Globus pallidus (tissue), 1 donor: ENCODE measurements at regions not wholly inside any gene's neighbourhood (a gene's known extent, or its start where the extent isn't known, plus 50 kb on each side); places are given as distances from the start of the nearest gene placed in this dataset.
"Not testable (repeated sequence)": the region's sequence is repeated elsewhere in the genome, so short reads cannot be mapped to it uniquely, and the experiment has no call there.

Source experiments
- DNase-seq: peaks from one replicate; pipeline ENCODE4 v3.0.0-alpha.2; 2015; ENCODE audit warnings: low spot score

DNA sequence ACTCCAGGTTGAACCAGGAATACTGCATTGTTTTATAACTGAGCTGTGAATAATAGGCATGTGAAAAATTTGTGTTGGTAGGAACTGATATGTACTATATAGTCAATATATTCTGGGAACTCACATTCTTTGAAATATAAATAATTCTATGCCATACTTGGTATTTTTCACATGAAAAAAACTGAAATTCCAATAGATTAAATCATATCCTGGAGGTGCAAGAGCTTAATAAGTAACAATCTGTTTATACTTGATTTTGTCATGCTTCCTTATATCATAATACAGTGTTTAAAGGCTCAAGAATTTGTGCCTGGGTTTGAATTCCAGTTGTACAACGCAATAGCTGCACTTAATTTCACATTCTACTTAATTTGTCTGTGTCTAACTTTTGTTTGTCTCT lies 387.0 kb downstream of the USP25 start:
- DNase-seq, result no peak

DNA sequence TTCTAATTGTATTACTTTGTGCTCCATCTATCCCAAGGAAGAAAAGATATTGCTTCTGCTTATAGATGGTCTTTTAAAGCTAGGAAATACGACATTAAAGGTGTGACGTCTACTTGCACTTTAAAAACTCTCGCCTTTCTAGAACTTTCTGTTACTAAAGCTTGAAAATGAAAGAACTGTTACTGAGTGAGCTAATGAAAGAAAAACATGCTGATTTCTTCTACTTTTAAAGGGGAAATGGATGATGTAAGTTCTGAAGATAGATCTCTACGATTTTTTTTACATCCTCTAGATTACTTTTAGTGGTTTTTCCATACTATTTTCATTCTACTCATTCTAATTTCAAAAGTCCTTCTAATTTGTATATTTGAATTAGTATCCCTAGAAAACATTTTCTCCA lies 387.5 kb downstream of the USP25 start:
- DNase-seq, result no peak

DNA sequence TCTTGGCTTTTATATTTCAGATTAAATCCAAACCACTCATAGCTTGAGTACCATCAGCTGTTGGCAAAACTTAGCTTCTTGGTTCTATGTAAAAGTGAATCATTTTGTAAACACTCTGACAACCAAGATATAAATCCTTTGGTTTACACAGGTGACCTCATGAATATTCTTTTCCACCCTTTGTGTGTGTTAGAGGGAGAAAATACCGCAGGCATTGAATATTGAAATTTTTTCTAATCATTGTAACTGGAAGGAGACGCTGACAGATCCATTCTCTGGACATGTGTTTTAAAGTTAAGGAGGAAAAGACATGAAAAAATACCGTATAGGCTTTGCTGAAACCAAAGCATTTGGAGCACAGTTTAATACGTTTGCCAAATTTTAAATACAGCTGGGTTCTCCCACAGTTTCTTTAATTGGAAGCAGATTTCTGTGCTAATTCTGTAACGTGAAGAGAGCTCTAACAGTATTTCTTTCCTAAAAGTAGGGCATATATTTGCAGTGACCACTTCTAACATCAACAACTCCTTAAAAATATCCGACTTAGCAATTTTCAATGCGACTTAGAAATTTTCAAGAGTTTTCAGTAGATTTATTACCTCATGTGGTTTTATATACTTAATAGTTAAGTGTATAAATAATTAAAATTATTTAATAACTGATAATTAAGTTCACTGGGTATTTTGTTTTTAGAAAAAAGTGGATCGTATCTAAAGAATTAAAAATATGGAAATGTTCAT lies 388.2 kb downstream of the USP25 start:
- no peak for DNase-seq

DNA sequence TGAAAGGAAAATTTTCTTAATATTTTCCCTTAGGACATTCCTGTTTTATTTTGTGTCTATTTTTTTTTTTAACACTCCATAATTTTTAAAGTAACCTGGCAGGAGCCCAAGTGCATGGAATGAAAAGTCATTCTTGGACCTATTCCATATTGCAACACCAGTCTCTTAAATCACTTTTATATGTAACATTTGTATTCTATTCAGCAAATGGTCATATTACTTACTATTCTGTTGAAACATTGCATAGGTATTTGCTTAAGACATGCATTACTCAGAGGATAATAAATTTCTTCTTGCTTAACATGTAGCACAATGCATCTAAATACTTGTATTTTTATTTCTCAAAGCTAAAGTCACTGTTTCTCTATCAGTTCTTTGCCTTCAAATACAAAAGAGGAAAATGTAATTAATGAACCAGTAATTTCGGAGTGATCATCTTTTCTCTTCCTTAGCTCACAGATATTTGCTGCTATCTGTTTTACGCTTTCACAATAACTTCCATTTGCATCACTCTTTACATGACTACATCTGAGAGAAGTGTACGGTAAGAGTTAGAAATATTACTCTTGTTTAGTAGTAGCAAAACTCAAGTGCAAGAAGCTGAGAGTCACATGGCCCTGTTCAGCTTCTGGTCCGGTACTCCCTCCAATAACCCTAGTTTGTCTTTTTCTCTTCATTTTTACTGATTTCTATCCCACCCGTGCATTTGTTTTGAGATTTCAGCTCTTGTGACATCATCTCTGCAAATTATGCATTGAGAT lies 394.8 kb downstream of the USP25 start:
- DNase-seq, result no peak

DNA sequence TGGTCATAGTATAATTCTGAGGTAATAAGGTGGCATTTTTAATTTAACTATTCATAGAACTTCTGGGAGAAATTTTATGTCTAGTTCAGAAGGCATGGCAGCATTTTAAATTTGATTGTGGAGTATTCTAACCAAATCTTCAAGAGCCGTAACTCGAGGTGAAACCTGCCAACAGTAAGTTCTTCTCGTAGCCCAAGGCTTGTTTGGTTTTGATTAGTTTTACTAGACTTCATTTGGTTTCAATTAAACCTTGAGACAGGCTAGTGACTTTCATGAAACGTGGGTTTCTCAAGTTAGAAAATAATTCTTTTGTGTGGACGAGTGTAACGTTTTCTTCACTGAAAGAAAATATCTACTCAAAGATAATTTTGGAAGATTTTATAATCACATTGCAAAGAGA lies 395.5 kb downstream of the USP25 start:
- no peak for DNase-seq

DNA sequence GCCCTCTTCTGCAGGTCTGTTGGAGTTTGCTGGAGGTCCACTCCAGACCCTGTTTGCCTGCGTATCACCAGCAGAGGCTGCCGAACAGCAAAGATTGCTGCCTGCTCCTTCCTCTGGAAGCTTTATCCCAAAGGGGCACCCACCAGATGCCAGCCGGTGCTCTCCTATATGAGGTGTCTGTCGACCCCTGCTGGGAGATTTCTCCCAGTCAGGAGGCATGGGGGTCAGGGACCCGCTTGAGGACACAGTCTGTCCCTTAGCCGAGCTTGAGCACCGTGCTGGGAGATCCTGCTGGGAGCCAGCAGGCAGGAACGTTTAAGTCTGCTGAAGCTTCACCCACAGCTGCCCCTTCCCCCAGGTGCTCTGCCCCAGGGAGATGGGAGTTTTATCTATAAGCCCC lies 402.7 kb downstream of the USP25 start:
- DNase-seq, result not testable (repeated sequence)

DNA sequence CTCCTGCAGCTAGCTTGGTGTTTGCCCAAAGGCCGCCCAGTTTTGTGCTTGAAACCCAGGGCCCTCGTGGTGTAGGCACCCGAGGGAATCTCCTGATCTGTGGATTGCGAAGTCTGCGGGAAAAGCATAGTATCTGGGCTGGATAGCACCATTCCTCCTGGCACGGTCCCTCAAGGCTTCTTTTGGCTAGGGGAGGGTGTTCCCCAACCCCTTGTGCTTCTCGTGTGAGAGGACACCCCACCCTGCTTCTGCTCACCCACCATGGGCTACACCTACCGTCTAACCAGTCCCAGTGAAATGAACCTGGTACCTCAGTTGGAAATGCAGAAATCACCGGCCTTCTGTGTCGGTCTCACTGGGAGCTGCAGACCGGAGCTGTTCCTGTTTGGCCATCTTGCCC lies 403.5 kb downstream of the USP25 start:
- DNase-seq, result no peak

DNA sequence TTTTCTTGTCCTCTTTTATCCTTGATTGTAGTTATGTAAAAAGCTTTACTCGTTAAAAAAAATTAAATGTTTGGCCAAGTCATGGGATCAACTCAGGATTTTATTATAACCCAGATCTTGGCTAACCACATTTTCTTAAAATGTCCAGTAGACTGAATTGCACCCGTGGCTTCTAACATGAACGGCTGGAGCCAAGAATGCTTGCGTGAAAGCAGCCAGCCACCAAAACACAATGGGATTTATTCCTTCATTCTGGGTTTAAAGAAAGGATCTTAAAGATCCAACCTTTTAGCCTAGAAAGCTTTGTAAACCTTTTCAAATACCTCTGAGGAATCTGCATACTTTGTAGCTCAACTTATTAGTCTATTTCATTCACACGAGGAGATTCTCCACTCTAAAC lies 404.4 kb downstream of the USP25 start:
- no peak for DNase-seq

DNA sequence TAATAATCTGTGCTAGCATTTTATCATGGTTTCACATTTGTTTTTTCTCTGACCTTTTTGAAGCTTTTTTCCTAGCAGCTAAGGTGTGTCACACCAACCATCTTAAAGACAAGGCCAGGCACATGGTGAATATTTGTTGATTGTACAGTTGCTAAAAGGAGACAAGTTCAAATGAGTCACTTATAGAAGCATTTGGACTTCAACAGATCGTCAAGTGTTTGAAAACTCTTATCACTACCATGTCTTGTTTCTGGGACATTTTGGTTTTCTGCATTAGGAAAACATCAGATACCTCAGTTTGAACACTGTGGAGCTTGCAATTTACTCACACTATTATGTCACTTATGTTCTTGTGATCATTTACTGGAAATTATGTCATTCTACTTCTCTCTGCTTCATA lies 407.3 kb downstream of the USP25 start:
- no peak for DNase-seq

DNA sequence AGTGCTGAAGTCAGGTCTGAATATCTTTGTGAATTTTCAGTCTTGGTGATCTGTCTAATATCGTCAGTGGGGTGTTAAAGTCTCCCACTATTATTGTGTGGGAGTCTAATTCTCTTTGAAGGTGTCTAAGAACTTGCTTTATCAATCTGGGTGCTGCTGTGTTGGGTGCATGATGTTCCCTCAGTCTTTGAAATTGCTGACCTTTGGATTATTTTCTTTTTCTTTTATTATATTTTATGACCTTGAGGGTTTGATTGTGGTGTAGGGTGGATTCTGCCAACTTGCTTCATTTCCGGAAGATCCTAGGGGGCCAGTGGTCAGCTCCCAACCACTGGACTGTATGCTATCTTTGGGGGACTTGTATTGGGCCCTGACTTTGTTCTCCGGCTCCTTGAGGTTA lies 415.3 kb downstream of the USP25 start:
- DNase-seq, result no peak

DNA sequence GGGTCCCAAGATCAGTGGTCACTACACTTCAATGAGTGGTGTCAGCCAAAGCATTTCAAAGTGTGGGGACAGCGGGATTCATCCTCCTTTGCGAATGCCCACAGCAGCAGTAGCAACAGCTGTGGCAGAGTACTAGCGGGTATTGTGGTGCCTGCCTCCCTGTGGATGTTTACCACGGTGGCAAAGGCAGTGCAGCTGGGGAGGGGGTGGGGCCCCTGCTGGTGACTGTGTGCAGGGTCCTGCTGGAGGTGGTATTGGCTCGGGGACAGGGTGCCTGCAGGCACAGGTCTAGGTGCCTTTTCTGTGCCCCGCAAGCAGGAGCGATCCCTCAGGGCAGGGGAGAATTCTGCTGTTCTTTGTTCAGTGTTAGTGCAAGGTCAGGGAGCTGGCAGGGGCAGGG lies 415.7 kb downstream of the USP25 start:
- DNase-seq, result no peak

DNA sequence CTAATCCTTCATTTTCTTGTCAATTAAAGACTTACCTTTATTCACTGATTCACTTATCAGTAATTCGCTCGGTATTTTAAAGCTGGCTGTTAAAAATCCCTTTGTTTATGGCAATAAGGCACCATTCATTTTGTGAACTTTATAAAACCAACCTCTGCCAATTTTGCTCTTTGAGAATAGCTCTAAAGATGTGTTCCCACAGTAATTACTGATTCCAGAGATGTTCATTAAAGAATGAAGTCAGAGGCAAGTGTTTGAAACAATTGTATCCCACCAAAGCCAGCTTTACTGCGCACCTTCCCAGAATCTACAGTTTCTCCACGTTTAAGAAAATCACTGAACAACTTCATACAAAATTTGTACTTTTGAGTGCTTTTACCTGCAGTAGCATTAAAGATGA lies 424.5 kb downstream of the USP25 start:
- DNase-seq, result peak; percentile 45

DNA sequence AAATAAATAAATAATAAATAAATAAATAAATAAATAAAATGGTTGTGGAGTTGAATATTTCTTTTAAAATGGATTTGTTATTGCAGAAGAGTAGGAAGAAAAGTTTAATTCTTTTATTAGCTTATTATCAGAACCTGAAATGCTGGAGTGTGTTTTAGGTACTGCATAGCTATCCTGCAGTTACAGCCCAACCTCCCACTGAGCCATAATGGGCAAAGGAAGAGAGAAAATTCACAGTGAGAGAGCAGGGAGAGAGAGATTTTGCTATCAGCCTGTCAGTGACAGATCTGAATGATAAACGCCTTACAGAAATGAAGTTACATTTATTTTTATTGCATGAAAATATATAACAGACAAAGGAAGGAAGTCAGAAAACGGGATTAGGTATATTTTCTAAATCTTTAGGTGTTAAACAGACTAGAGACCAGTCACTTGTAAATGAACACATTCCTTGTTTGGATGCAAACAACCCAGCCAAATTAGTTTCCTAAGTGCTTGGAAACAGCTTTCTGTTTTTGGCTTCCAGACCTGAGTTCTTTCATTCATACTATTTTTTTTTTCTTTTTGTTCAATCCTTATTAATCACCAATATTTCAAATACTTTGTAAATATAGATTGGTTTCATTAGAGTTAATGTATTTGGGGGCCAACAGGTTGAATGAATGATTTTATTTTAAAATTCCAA lies 425.3 kb downstream of the USP25 start:
- DNase-seq, result no peak

DNA sequence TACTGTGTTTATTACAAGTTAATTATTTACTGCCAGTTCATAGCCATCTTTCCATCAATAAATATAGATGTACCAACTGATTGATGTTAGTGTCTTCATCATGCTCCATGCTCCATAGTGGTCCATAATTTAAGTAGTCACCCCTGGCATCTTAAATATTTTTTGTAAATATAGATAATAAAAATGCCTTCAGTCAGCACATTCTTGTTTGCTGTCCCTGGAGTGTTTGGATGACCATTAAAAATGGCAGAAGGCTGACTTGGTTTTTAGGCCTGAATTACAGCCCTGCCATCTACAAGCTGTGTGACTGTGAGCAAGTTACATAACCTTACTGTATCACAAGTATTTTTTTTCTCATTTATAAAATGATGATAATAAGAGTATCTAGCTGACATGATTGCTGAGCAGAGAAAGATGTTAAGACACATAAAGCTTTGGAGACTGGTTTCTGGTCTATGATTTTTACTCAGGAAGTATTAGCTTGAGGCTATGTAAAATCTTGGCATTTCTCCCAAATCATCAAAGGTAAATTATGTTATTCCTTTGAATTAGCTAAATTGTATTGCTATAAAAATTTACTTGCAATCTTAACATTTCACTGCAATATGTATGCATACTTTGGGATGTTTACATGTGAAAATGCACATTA lies 427.2 kb downstream of the USP25 start:
- no peak for DNase-seq

DNA sequence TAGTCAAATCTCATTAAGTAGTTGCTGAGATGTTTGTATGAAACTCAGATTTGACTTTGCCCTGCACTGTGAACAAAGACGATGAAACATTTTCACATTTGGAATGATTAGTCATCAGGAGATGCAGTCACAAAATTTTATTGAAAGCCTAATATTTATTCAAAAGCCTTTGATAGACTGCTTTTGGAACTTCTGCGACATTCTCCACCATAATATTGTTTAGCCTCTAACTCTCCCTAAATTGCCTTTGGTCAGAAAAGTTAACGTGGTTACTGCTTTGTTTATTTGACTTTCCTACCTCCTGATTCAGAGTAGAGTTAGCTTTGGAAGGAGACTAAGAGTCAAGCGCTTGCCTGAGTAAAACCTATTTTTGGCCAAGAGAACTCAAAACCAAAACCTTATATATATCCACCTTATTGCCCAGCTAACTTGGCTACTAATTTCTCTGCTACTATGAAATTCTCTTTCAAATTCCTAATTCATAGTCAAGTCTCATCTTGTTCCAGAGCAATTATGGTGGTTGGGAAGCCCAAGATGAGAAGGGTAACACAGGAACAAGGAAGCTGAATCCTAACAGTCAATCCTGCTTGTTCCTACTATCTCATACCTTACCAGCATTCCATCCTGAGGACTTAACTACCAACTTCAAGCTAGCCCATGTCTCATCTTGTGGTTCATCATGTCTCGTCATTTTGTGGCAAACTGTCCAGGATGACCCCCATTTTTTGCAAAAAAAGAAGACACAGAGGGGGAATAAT lies 429.6 kb downstream of the USP25 start:
- no peak for DNase-seq

DNA sequence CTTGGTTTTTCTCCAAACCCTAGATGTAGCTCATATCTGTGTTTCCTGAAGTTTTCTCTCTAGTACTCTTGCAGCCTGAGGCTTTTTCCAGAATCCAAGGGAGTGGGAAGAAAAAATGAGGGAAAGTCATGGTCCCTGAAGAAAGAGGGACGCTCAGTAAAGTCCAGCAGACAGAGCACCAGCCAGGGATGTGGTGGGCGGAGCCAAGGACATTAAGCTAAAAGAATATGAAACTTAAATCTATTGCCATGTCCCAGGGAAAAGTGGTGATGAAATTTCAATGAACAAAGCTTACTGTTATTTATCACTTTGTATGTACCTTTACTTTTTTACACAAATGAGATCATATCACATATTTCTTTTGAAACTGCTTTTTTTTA lies 430.2 kb downstream of the USP25 start:
- no peak for DNase-seq

DNA sequence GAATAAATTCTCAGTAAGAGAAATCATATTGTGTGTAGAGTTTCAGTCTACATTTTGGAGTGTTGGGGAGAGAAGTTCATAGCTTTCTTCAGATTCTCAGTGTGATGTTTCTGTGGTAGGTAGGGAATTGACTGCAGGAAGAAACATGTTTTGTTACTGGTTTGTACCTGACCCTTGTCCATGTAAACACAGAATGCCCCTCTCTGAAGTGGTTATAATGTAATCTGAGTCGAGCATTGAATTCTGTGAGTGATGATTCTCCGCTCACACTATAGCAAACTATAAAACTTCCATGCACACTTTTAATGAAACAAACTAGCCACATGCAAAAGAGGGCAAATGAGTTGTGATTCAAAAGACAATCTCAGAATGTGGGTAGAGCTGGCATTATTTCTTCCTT lies 433.2 kb downstream of the USP25 start:
- no peak for DNase-seq

DNA sequence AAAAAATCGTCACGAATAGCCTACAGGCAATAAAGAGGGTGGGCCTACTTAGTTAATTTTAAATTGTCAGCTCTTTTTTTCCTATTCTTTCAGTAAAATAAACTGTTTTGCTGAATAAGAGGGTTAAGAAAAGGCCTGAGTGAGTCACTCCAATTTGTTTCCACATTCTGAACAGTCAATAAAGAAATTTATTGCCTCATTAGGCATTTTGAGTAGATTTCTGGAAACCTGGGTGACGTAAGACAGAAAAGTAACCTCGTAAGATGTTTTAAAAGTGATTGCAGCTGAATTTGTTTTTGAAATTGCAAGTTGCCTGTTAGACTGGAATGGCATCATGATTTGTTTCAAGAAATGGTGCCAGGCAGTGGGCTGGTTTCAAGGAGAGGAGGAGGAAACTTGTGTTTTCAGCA lies 439.3 kb downstream of the USP25 start:
- DNase-seq, result peak; percentile 63

DNA sequence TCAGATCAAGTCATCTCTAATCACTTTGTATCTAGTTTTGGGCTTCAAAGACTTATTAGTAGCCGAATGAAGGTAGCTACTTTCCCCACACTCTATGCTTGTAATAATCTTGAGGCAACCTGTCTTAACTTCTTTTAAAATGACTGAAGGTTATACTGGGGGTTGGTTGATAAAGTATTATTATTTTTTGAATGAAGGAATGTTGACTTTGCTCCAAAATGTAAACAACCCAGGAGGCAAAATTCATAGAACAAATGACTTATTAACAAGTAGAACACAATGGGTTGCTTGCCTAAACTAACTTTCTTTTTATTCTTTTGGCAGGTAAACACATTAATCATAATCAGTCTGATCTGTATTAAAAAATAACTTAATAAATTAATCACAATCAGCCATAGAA lies 440.0 kb downstream of the USP25 start:
- no peak for DNase-seq

DNA sequence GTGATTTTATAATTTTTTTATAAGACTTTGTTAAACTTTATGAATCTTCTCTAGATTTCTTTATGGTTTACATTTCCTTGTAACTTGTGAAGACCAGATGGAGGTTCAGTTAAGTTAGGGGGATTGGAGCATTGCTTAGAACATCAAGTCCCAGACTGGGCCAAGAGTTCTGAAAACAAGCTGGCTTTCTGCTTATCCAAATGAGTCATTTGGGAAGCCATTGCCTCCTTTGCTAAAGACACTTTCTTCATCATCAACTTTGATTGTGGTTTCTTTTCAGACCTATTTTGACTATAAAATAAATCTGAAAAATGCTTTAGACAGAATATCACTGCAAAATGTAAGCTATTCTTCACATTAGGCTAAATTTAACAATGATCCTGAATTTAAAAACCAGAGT lies 446.8 kb downstream of the USP25 start:
- no peak for DNase-seq

DNA sequence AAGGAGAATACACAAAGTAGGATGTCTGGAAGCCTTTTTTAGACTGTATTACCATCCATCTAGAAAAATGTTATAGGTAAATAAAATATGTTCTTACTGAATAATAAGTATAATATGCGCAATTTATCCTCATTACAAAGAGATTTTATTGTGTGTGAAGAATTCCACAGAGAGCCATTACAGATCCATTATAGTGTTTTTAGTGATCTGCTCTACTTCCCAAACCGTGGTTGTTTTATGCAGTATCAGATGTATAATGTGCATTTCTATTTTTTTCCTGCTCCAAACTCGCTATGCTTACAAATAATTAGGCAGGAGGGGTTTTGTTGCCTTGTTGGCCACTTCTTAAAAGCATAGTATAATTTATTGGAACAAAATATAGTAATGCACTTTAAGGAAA lies 447.8 kb downstream of the USP25 start:
- DNase-seq, result no peak

DNA sequence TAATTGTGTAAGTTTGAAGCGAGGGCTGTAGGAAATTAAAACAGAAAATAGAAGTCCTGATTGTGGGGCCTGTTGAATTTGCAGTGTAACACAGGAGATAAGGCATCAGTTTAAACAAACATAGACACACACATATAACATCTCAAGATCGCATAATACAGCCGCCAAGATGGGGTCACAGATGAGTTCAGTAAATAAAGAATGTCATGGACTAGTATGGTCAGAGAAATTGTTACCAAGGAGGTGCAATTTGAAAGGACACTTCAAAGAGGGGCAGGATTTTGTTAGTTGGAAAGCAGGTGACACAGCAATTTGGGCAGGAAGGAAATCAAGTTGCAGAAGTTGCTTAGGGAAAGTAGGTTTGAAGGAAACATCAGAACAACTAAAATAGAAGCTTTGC lies 450.0 kb downstream of the USP25 start:
- no peak for DNase-seq
